ENCODE measurements at regions not wholly inside any gene's neighbourhood (a gene's known extent, or its start where the extent isn't known, plus 50 kb on each side); places are given as distances from the start of the nearest gene placed in this dataset.

DNA sequence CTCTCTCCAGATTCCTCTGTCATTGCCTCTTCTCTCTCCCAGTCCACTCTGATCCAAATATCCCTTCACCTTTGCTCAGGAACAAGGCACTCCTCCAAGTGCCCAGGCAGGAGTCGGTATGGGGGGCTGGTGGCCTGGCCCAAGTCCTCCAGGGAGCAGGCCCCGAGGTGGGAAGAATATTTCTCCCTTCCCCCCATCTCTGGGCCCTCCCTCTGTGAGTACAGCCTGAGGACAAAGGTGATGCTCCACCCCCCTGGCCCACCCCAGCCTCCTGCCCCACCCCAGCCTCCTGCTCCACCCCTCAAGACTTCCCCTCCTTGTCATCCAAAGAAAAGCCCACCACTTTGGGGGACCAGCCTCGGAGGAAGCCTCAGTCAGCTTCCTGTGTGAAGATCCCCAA, 96.9 kb downstream of the NCR2 start:
- TF ChIP-seq, protein P1, sequence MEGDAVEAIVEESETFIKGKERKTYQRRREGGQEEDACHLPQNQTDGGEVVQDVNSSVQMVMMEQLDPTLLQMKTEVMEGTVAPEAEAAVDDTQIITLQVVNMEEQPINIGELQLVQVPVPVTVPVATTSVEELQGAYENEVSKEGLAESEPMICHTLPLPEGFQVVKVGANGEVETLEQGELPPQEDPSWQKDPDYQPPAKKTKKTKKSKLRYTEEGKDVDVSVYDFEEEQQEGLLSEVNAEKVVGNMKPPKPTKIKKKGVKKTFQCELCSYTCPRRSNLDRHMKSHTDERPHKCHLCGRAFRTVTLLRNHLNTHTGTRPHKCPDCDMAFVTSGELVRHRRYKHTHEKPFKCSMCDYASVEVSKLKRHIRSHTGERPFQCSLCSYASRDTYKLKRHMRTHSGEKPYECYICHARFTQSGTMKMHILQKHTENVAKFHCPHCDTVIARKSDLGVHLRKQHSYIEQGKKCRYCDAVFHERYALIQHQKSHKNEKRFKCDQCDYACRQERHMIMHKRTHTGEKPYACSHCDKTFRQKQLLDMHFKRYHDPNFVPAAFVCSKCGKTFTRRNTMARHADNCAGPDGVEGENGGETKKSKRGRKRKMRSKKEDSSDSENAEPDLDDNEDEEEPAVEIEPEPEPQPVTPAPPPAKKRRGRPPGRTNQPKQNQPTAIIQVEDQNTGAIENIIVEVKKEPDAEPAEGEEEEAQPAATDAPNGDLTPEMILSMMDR (IDR thresholded peaks at IDR 0.05; ENCODE audit: low read length) = no peak
- TF ChIP-seq EZH2 (IDR thresholded peaks at IDR 0.05; ENCODE audit: borderline replicate concordance, low read length) = no peak

All from OCI-LY1 (cell line).